Adipocyte (in vitro differentiated cells): ENCODE measurements at regions not wholly inside any gene's neighbourhood (a gene's known extent, or its start where the extent isn't known, plus 50 kb on each side); places are given as distances from the start of the nearest gene placed in this dataset.
A peak's percentile ranks its signal among the peaks of the same experiment; 100 is the strongest.
"Not testable (repeated sequence)": the region's sequence is repeated elsewhere in the genome, so short reads cannot be mapped to it uniquely, and the experiment has no call there.

Source experiments
- DNase-seq: peaks from one replicate; pipeline ENCODE4 v3.0.0-alpha.2; 2015; ENCODE audit warnings: low read depth
- H3K27me3 ChIP-seq: replicated peaks from 2 replicates; pipeline ENCODE4 v1.7.0; 2013; ENCODE audit warnings: mild to moderate bottlenecking, low read length, moderate library complexity; ENCODE audit not compliant: control insufficient read depth, insufficient read depth
- H3K36me3 ChIP-seq: 2 replicates; pipeline ENCODE4 v1.7.0; 2013; ENCODE audit warnings: low read length, mild to moderate bottlenecking, moderate library complexity; ENCODE audit not compliant: control insufficient read depth, insufficient read depth, severe bottlenecking
- H3K4me1 ChIP-seq: 2 replicates; pipeline ENCODE4 v1.7.0; 2013; ENCODE audit warnings: mild to moderate bottlenecking, low read length, moderate library complexity; ENCODE audit not compliant: control insufficient read depth, insufficient read depth
- H3K4me3 ChIP-seq: 2 replicates; pipeline ENCODE4 v1.7.0; 2013; ENCODE audit warnings: mild to moderate bottlenecking, low read length, moderate library complexity
- H3K9ac ChIP-seq: 2 replicates; pipeline ENCODE4 v1.7.0; 2013; ENCODE audit warnings: mild to moderate bottlenecking, low read length, moderate library complexity
- H3K9me3 ChIP-seq: 2 replicates; pipeline ENCODE4 v1.7.0; 2013; ENCODE audit warnings: mild to moderate bottlenecking, low read length, moderate library complexity; ENCODE audit not compliant: control insufficient read depth

DNA sequence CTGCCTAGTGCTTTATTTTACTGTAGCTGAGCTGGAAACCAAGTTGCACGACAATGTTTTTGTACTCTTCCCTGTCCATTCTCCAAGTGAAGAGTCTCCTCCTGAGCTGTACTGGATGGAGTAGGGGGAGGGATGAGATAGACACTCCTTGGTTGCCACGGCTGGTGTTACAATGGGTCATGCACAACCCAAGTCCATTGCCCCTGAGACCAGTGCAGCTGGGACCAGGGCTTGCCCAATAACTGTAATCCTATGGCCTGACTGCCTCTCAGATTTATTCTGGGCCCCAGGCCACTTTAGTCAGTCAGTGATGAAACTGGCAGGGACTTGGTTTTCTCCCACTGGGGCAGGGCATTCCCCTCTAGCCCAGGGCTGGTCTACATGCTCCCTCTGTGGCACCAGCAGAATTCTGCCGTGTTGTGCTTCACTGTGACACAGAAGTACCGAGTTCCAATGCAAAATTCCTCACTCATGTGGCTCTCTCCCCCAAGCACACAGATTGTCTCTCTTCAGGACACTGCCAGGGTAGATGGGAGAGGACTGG, 203.3 kb upstream of the PCDH18 start:
- no peak overlapping the region for H3K4me3 ChIP-seq
- peak; percentile 12 for DNase-seq
- H3K27me3 ChIP-seq = no peaks in the 10 kb centered on the region

DNA sequence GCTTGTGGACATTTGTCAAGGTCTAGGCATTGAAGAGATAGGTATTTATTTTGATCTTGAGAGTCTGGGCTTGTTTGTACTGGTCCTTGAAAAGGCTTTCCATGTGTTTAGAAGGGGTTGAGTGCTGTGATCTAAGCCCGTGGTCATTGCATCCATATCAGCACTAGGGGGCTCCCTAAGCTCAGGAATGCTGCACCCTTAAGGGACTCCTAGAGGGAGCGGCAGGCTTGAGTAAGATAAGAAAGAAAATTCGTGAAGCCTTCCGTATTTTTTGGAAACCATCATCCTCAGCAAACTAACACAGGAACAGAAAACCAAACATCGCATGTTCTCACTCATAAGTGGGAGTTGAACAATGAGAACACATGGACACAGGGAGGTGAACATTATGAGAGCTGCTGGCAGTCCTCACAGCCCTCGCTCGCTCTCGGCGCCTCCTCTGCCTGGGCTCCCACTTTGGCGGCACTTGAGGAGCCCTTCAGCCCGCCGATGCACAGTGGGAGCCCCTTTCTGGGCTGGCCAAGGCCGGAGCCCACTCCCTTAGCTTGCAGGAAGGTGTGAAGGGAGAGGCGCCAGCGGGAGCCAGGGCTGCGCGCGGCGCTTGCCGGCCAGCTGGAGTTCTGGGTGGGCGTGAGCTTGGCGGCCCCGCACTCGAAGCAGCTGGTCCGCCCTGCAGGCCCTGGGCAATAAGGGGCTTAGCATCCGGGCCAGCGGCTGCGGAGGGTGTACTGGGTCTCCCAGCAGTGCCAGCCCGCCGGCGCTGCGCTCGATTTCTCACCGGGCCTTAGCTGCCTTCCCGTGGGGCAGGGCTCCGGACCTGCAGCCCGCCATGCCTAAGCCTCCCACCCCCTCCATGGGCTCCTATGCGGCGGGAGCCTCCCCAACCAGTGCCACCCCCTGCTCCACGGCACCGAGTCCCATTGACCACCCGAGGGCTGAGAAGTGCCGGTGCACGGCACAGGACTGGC, 201.2 kb upstream of the PCDH18 start:
- not testable (repeated sequence) for H3K36me3 ChIP-seq, H3K27me3 ChIP-seq, H3K9me3 ChIP-seq, H3K4me3 ChIP-seq, H3K9ac ChIP-seq
- H3K4me1 ChIP-seq = peaks cover 14% of the 10 kb centered on the region
- peak; percentile 39 for DNase-seq

More for the DNA sequence above, 203.3 kb upstream of the PCDH18 start:
- Histone ChIP-seq H3K36me3 (no peaks in the 10 kb centered on the region), H3K9me3 (peaks cover 5% of the 10 kb centered on the region), H3K4me1 (peaks cover 35% of the 10 kb centered on the region), H3K9ac (no peak overlapping the region)

DNA sequence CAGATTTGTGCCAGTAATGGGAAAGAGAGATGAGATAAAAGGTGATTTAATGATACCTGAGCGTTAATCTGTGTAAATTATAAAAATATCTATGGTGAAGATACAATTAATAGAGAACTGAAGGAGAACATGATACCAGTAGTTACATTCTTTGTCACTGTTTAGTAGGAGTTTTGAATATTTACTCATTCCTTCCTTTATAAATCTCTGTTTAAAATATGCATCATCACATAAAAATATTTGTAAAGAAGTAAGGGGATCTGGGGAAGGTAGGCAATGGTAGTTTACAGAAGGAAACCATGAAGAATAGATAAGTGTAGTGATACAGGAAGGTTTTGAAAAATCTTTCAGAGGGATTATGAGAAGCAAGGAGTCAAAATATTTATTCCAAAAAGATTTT, 190.6 kb upstream of the PCDH18 start:
- H3K4me3 ChIP-seq = no peak overlapping the region
- no peak for DNase-seq
- no peak overlapping the region for H3K9ac ChIP-seq
- H3K9me3 ChIP-seq = peaks cover 8% of the 10 kb centered on the region
- H3K36me3 ChIP-seq = no peaks in the 10 kb centered on the region
- no peaks in the 10 kb centered on the region for H3K27me3 ChIP-seq
- no peaks in the 10 kb centered on the region for H3K4me1 ChIP-seq

DNA sequence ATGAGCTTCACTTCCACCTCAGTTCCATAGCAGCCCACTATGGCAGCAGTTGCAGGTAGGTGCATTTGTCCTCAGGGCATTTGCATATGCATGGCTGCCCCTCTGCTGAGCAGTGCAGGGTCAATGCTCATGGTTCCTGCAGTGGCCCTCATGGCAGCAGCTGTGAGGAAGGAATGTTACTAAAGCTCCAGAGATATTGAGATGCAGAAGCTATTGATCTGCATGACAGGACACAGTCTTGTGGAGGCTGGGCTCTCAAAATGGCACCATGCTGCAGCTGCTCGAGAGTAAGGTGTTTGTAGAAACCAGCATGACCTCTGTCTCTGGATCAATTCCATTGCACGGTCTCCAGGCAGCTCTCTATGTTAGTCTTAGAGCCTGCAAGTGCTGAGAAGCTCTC, 179.2 kb upstream of the PCDH18 start:
- Histone ChIP-seq H3K27me3 (no peaks in the 10 kb centered on the region), H3K36me3 (no peaks in the 10 kb centered on the region), H3K4me1 (peaks cover 6% of the 10 kb centered on the region), H3K9me3 (no peaks in the 10 kb centered on the region), H3K9ac (no peak overlapping the region), H3K4me3 (no peak overlapping the region)
- no peak for DNase-seq

DNA sequence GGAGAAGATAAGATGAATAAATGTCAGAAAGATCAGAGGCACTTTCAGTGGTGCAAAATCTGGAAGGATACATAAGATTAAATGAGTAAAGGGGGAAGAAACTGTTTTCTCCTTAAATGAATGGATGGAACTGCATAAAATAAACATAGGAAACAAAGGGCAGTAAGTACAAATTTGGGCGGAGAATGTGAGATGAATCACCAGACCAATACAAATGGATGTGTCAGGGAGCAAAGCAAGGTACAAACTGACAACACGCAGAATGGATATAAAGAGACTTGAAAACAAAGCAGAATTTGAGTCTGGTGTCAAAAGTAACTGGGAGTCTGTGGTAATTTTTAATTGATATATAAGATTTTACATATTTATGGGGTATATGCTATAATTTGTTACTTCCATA, 175.3 kb upstream of the PCDH18 start:
- H3K9ac ChIP-seq = no peak overlapping the region
- no peaks in the 10 kb centered on the region for H3K36me3 ChIP-seq

DNA sequence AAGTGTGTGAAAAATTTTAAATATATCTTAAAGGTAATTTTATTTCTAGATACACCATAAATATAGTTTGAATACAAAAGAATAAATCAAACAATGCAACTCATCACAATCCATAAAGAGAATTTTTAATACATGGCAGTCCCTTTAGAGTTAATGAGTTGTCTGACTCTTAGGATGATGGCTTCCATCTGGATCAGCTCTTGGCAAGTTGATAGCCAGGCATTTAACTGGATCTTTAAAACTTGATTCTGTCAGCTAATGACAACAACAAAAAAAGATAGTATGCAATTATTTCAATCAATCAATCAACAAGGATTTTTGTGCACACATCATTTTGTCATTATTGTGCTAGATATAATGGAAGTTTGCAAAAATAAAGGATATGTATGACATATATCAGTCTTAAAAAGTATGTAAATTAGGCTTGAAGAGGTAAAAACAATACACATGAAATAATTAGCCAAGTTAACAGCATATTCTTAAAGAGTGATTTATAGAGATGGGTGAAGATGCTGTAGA, 174.9 kb upstream of the PCDH18 start:
- Histone ChIP-seq H3K36me3 (no peaks in the 10 kb centered on the region), H3K4me1 (peaks cover 23% of the 10 kb centered on the region), H3K27me3 (no peaks in the 10 kb centered on the region), H3K9me3 (no peaks in the 10 kb centered on the region), H3K9ac (no peak overlapping the region), H3K4me3 (no peak overlapping the region)
- no peak for DNase-seq

More for the DNA sequence above, 175.3 kb upstream of the PCDH18 start:
- Histone ChIP-seq H3K27me3 (no peaks in the 10 kb centered on the region), H3K4me1 (peaks cover 23% of the 10 kb centered on the region), H3K4me3 (no peak overlapping the region), H3K9me3 (no peaks in the 10 kb centered on the region)
- peak; percentile 36 for DNase-seq

DNA sequence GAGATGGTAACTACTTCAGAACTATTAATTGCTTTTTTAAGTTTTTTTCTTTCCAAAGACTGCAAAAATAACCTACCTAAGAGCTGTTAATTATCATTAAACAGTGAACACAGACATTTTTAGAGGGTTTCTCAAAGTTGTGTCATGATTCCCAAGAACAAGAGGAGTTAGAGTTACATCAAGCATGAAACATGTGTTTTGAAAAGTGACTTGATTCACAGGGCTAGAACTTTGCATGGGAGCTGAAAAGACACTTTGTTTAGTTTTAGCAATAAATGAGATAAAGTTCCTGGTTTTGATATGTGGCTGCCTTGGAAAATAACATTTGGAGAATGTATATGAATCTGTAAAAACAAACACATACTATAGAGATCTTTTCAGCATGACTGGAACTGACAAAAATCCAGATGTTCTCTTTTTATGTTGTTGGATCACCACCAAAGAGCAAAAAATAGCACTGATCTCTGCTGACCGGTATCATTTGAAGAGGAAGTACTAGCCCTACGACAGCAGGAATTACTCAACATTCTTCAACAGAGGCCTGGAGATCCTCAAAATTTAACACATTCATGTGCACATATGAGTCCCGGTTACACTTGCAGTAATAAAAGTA, 173.0 kb upstream of the PCDH18 start:
- Histone ChIP-seq H3K27me3 (no peaks in the 10 kb centered on the region), H3K4me1 (peaks cover 33% of the 10 kb centered on the region), H3K9ac (peak overlapping the region; percentile 76), H3K9me3 (no peaks in the 10 kb centered on the region), H3K36me3 (no peaks in the 10 kb centered on the region), H3K4me3 (peak overlapping the region; percentile 70)
- DNase-seq = peak; percentile 94

DNA sequence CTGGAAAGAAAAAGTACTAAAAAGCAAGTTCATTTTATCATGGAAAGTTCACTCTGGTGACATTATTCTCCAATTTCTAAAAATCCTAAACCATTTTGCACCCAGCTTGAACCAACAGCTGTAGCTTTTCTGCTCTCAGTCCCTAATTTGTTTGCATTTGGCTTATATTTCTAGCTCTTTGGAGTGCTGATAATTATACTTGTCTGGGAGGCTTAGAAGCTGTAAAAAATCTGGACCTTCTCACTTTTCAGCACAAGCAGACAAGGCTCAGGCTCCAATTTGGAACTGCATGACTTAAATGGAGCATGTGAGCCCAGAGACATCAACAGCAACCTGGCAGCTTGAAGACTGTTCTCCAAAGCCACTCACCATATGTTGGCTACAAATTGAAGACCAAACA, 170.9 kb upstream of the PCDH18 start:
- no peak overlapping the region for H3K9ac ChIP-seq
- H3K4me1 ChIP-seq = peaks cover 40% of the 10 kb centered on the region
- H3K36me3 ChIP-seq = no peaks in the 10 kb centered on the region
- DNase-seq = no peak
- H3K9me3 ChIP-seq = no peaks in the 10 kb centered on the region
- no peaks in the 10 kb centered on the region for H3K27me3 ChIP-seq
- no peak overlapping the region for H3K4me3 ChIP-seq

DNA sequence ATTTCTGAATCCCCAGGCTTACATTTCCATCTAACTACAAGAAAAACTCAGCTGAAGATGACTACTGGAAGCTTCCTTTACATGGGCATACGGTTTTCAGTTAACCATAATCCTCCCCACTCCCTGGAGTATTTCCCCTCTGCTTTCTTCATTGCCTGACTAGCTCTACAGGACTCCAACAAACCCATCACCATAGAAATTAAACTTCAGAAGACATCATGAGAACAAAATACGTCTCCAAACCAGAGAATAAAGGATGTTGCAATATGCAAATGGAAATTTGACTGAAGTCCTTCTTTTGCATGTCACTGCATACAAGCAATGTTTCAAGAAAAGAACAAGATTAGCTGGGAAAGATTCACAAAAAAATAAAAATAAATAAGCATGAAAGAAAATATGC, 170.2 kb upstream of the PCDH18 start:
- DNase-seq = no peak
- no peak overlapping the region for H3K9ac ChIP-seq
- H3K36me3 ChIP-seq = no peaks in the 10 kb centered on the region
- H3K27me3 ChIP-seq = no peaks in the 10 kb centered on the region
- peaks cover 38% of the 10 kb centered on the region for H3K4me1 ChIP-seq
- no peaks in the 10 kb centered on the region for H3K9me3 ChIP-seq
- H3K4me3 ChIP-seq = no peak overlapping the region

DNA sequence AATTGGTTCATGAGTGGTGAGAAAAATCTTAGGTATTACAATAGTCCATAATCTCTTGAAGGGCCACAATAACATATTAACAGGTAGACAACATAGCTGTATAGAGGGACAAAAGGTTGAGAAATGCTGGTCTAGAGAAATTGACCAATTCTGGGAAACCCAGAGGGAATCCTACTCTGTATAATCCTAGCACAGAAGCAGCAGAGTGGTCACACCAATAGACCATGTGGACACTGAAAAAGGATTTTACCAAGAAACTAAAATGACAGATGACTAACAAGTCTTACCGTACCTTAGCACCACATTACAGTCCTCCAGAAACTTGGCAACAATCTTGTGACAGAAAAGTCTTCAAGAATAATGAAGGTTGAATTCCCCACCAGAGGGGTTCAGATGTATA, 169.1 kb upstream of the PCDH18 start:
- no peaks in the 10 kb centered on the region for H3K27me3 ChIP-seq
- H3K4me3 ChIP-seq = no peak overlapping the region
- DNase-seq = no peak
- no peaks in the 10 kb centered on the region for H3K36me3 ChIP-seq
- no peak overlapping the region for H3K9ac ChIP-seq
- H3K9me3 ChIP-seq = no peaks in the 10 kb centered on the region
- peaks cover 34% of the 10 kb centered on the region for H3K4me1 ChIP-seq

DNA sequence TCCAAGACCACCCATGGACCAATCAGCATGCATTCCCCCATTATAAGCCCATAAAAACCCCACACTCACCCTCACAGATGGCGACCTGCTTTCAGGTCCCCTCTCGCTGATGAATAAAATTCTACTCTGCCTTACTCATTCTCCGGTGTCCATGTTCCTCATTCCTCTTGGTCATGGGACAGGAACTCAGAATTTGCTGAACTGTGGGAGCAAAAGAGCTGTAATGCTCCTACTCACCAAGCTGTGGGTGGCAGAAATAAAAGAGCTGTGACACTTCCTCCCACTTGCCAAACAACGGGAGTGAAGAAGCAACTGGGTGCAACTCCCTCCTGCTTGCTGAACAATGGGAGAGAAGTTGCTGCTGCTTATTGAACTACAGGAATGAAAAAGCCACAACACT, 168.5 kb upstream of the PCDH18 start:
- no peak overlapping the region for H3K4me3 ChIP-seq
- DNase-seq = no peak
- no peaks in the 10 kb centered on the region for H3K9me3 ChIP-seq
- H3K27me3 ChIP-seq = no peaks in the 10 kb centered on the region
- H3K4me1 ChIP-seq = peaks cover 29% of the 10 kb centered on the region
- no peaks in the 10 kb centered on the region for H3K36me3 ChIP-seq
- no peak overlapping the region for H3K9ac ChIP-seq
